ENCODE measurements at regions not wholly inside any gene's neighbourhood (a gene's known extent, or its start where the extent isn't known, plus 50 kb on each side); places are given as distances from the start of the nearest gene placed in this dataset.
"Not testable (repeated sequence)": the region's sequence is repeated elsewhere in the genome, so short reads cannot be mapped to it uniquely, and the experiment has no call there.

- no peak for DNase-seq (ENCODE audit: low read depth, low spot score)
- TF ChIP-seq, protein P1, sequence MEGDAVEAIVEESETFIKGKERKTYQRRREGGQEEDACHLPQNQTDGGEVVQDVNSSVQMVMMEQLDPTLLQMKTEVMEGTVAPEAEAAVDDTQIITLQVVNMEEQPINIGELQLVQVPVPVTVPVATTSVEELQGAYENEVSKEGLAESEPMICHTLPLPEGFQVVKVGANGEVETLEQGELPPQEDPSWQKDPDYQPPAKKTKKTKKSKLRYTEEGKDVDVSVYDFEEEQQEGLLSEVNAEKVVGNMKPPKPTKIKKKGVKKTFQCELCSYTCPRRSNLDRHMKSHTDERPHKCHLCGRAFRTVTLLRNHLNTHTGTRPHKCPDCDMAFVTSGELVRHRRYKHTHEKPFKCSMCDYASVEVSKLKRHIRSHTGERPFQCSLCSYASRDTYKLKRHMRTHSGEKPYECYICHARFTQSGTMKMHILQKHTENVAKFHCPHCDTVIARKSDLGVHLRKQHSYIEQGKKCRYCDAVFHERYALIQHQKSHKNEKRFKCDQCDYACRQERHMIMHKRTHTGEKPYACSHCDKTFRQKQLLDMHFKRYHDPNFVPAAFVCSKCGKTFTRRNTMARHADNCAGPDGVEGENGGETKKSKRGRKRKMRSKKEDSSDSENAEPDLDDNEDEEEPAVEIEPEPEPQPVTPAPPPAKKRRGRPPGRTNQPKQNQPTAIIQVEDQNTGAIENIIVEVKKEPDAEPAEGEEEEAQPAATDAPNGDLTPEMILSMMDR (IDR thresholded peaks at IDR 0.05; ENCODE audit: low read depth, low read length), result no peak
- in situ Hi-C loops (cut with HindIII; ENCODE audit: low sequenced_read_pairs), result no loop called here
- H3K4me3 ChIP-seq (ENCODE audit: low read depth, low read length), result no peak overlapping the region
Measured at GRCh38 chr7:98761225-98761624, 108.6 kb downstream of the TMEM130 start.

GRCh38 chr7:98762620-98763019 is 107.2 kb downstream of the TMEM130 start:
- in situ Hi-C loops (cut with HindIII; ENCODE audit: low sequenced_read_pairs), result no loop called here
- TF ChIP-seq, protein P1 (IDR thresholded peaks at IDR 0.05; ENCODE audit: low read depth, low read length), result no peak
- no peak for DNase-seq (ENCODE audit: low read depth, low spot score)

GRCh38 chr7:98763441-98763840 is 106.4 kb downstream of the TMEM130 start:
- TF ChIP-seq, protein P1 (IDR thresholded peaks at IDR 0.05; ENCODE audit: low read depth, low read length), result no peak
- no peak for DNase-seq (ENCODE audit: low read depth, low spot score)
- no peak overlapping the region for H3K4me3 ChIP-seq (ENCODE audit: low read depth, low read length)
- in situ Hi-C loops (cut with HindIII; ENCODE audit: low sequenced_read_pairs), result no loop called here

More at GRCh38 chr7:98762620-98763019, 107.2 kb downstream of the TMEM130 start:
- no peak overlapping the region for H3K4me3 ChIP-seq (ENCODE audit: low read depth, low read length)

GRCh38 chr7:98764946-98765345 is 104.9 kb downstream of the TMEM130 start:
- in situ Hi-C loops (cut with HindIII; ENCODE audit: low sequenced_read_pairs), result no loop called here
- TF ChIP-seq, protein P1 (IDR thresholded peaks at IDR 0.05; ENCODE audit: low read depth, low read length), result no peak
- no peak overlapping the region for H3K4me3 ChIP-seq (ENCODE audit: low read depth, low read length)
- DNase-seq (ENCODE audit: low read depth, low spot score), result no peak

DNA sequence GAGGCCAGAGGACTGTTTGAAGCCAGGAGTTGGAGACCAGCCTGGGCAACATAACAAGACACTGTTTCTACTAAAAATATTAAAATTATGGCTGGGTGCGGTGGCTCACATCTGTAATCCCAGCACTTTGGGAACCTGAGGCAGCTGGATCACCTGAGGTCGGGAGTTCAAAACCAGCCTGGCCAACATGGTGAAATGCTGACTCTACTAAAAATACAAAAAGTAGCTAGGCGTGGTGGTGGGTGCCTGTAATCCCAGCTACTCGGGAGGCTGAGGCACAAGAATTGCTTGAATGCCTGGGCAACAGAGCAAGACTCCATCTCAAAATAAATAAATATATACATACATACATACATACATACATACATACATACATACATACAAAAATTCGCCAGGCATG is 99.7 kb downstream of the TMEM130 start:
- H3K4me3 ChIP-seq (ENCODE audit: low read depth, low read length); DNase-seq (ENCODE audit: low read depth, low spot score); in situ Hi-C loops (cut with HindIII; ENCODE audit: low sequenced_read_pairs): not testable (repeated sequence)

DNA sequence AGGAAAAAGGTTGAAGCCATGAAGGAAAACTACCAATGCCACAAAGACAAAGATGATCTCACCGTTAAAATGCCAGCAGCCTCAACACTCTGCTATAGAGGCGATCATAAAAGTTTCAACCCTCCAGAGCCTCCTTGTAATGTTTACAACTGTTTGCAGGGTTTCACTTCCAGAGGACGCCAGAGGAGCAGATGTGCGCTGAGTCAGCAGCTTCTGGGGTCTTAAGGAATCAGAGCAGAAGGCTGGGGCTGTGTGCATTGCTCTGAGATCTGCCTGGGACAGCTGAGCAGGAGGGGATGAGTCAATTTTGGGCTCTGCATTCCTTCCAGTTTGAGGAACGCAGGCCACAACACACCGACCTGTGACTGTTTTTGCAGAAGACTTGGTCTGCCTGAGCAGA is 98.3 kb downstream of the TMEM130 start:
- DNase-seq (ENCODE audit: low read depth, low spot score), result peak; percentile 49
- no peak overlapping the region for H3K4me3 ChIP-seq (ENCODE audit: low read depth, low read length)
- in situ Hi-C loops (cut with HindIII; ENCODE audit: low sequenced_read_pairs), result no loop called here
- TF ChIP-seq, protein P1 (IDR thresholded peaks at IDR 0.05; ENCODE audit: low read depth, low read length), result no peak

DNA sequence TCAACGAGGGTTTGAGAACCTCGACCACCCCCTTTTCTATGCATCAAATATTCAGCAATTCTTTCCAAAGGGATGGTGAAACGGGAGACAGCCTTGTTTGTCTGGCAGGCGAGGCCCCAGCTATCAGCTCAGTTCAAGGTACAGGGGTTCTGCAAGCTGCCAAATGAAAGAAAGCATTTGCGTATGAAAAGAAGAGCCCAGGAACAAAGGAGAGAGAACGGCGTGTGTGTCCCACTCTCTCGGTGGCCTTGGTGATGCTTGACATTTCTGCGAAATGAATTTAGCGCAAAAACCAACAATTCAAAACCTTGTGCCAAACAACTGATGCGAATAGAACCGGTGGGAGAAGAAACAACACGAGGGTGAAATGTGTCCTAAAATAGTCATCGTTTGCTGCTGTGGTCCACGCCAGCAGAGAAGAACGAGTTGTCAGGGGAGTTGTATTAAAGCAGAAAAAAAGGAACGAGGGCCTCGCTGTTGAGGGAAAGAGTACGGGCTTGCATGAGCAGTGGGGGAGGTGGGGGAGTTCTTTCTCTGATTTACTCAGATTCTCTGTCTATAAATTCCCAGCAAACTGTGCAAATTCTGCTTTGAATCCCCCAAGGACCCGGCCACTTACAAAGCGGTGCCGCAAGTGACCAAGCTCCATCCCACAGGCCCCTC is 97.7 kb downstream of the TMEM130 start:
- in situ Hi-C loops (cut with HindIII; ENCODE audit: low sequenced_read_pairs), result no loop called here
- TF ChIP-seq, protein P1 (IDR thresholded peaks at IDR 0.05; ENCODE audit: low read depth, low read length), result no peak
- no peak overlapping the region for H3K4me3 ChIP-seq (ENCODE audit: low read depth, low read length)
- no peak for DNase-seq (ENCODE audit: low read depth, low spot score)

All from astrocyte of the spinal cord (primary cell).